Activated CD8-positive, alpha-beta T cell treated with anti-CD3 and anti-CD28 coated beads for 36 hours (primary cell): ENCODE measurements at regions not wholly inside any gene's neighbourhood (a gene's known extent, or its start where the extent isn't known, plus 50 kb on each side); places are given as distances from the start of the nearest gene placed in this dataset.

Experiments used
- ATAC-seq: fragments of 200-7000 bp; cut with Tn5 transposase; one replicate; pipeline ENCODE4 v1.10.0; 2021; ENCODE audit warnings: mild to moderate bottlenecking, moderate library complexity
- CTCF ChIA-PET: fragments of 350-600 bp; sonication (Branson Sonifier 250); formaldehyde crosslinking; loops from one replicate; lab custom pipeline; 2021; ENCODE audit warnings: antibody characterized with exemption; lab: Charles Lee
- POLR2A ChIA-PET: fragments of 350-600 bp; sonication (Branson Sonifier 250); formaldehyde crosslinking; loops from one replicate; lab custom pipeline; 2021; ENCODE audit warnings: antibody characterized with exemption; lab: Charles Lee
- DNase-seq: peaks from one replicate; pipeline ENCODE4 v3.0.0-alpha.2; 2020
- H3K27ac Mint-ChIP-seq: one replicate; pipeline ENCODE4 v1.8.0; 2021; ENCODE audit warnings: mild to moderate bottlenecking, mixed read lengths
- H3K27me3 Mint-ChIP-seq: one replicate; pipeline ENCODE4 v1.8.0; 2021; ENCODE audit warnings: mixed read lengths
- H3K36me3 Mint-ChIP-seq: one replicate; pipeline ENCODE4 v1.8.0; 2021; ENCODE audit warnings: low read depth, mixed read lengths
- H3K4me1 Mint-ChIP-seq: one replicate; pipeline ENCODE4 v1.8.0; 2021; ENCODE audit warnings: low read depth, mixed read lengths
- H3K4me3 Mint-ChIP-seq: one replicate; pipeline ENCODE4 v1.8.0; 2021; ENCODE audit warnings: mild to moderate bottlenecking, moderate library complexity, mixed read lengths
- H3K9me3 Mint-ChIP-seq: one replicate; pipeline ENCODE4 v1.8.0; 2021; ENCODE audit warnings: mixed read lengths
- CTCF ChIP-seq: fragments of 200-600 bp; IDR thresholded peaks from one replicate; pipeline ENCODE4 v1.8.0; 2022; ENCODE audit warnings: antibody characterized with exemption, mild to moderate bottlenecking
- intact Hi-C: fragments of 100-400 bp; cut with micrococcal nuclease; formaldehyde crosslinking; loops from one replicate; pipeline ENCODE4 v1.10.0; 2022

GRCh38 chr1:169012416-169012815, 94.1 kb upstream of the ATP1B1 start:
- ATAC-seq (peak; percentile 67), DNase-seq (no peak)
- no peak overlapping the region for H3K27ac Mint-ChIP-seq
- H3K36me3 Mint-ChIP-seq, result no peaks in the 10 kb centered on the region
- TF ChIP-seq CTCF, result no peak
- POLR2A ChIA-PET, result interaction anchor here (0.6 kb wide), 1 partner anchor 165 kb away, joined by 3 read pairs; no protein-coding TSS in a partner anchor
- H3K9me3 Mint-ChIP-seq, result no peaks in the 10 kb centered on the region
- peaks cover 12% of the 10 kb centered on the region for H3K4me1 Mint-ChIP-seq
- no peaks in the 10 kb centered on the region for H3K27me3 Mint-ChIP-seq
- intact Hi-C loops, result no loop called here
- no peak overlapping the region for H3K4me3 Mint-ChIP-seq
- CTCF ChIA-PET, result no interaction called here

- POLR2A ChIA-PET, result no interaction called here
- no peak for DNase-seq
- Mint-ChIP-seq H3K9me3 (no peaks in the 10 kb centered on the region), H3K4me1 (peaks cover 12% of the 10 kb centered on the region), H3K27me3 (no peaks in the 10 kb centered on the region), H3K4me3 (no peak overlapping the region), H3K36me3 (no peaks in the 10 kb centered on the region), H3K27ac (no peak overlapping the region)
- TF ChIP-seq CTCF, result no peak
- CTCF ChIA-PET, result no interaction called here
- intact Hi-C loops, result no loop called here
- no peak for ATAC-seq
Observed at GRCh38 chr1:169013821-169014220, 92.7 kb upstream of the ATP1B1 start.

- no peak for ATAC-seq
- no peak overlapping the region for H3K27ac Mint-ChIP-seq
- no peak overlapping the region for H3K4me3 Mint-ChIP-seq
- intact Hi-C loops, result no loop called here
- ChIA-PET CTCF (no interaction called here), POLR2A (no interaction called here)
- TF ChIP-seq CTCF, result no peak
- DNase-seq, result no peak
- H3K27me3 Mint-ChIP-seq, result no peaks in the 10 kb centered on the region
- peaks cover 10% of the 10 kb centered on the region for H3K4me1 Mint-ChIP-seq
- H3K9me3 Mint-ChIP-seq, result no peaks in the 10 kb centered on the region
- H3K36me3 Mint-ChIP-seq, result no peaks in the 10 kb centered on the region
Observed at GRCh38 chr1:169015464-169015863, 91.0 kb upstream of the ATP1B1 start.

- no peak for ATAC-seq
Observed at GRCh38 chr1:169018751-169019150, 87.7 kb upstream of the ATP1B1 start.

More at GRCh38 chr1:169018751-169019150, 87.7 kb upstream of the ATP1B1 start:
- no peak for DNase-seq
- ChIA-PET CTCF (no interaction called here), POLR2A (no interaction called here)
- H3K27ac Mint-ChIP-seq, result no peak overlapping the region
- no peak for TF ChIP-seq CTCF
- intact Hi-C loops, result no loop called here
- H3K36me3 Mint-ChIP-seq, result no peaks in the 10 kb centered on the region
- peaks cover 3% of the 10 kb centered on the region for H3K27me3 Mint-ChIP-seq
- H3K4me3 Mint-ChIP-seq, result no peak overlapping the region
- no peaks in the 10 kb centered on the region for H3K9me3 Mint-ChIP-seq
- no peaks in the 10 kb centered on the region for H3K4me1 Mint-ChIP-seq
